ENCODE measurements at regions not wholly inside any gene's neighbourhood (a gene's known extent, or its start where the extent isn't known, plus 50 kb on each side); places are given as distances from the start of the nearest gene placed in this dataset.

DNA sequence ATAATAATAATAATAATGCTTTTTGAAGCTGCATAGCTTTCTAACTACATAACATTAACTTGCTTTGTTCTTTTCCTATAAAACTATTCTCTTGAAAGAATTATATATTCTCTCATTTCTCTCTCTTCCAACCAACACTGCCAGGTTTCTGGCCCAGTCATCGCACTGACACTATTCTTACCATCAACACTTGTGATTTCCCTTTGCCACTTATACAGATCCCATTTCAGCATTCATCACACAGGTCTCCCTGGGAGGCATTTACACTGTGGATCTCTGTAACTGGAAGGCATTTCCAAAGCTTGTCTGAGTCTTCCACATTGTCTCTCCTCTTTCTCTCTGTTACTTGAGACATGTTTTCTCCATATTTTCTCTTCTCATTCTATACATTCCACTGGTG lies 777.8 kb upstream of the ACO1 start:
- H3K9ac ChIP-seq (ENCODE audit: low read length): no peak overlapping the region
- no peaks in the 10 kb centered on the region for H3F3A ChIP-seq (ENCODE audit: insufficient read depth, low read length)
- no peaks in the 10 kb centered on the region for H3K36me3 ChIP-seq (replicated peaks; ENCODE audit: insufficient read depth, low read length)
- H3K4me1 ChIP-seq (ENCODE audit: low read length): peaks cover 15% of the 10 kb centered on the region
- no peak overlapping the region for H2AFZ ChIP-seq (ENCODE audit: low read length)
- no peak overlapping the region for H3K27ac ChIP-seq (ENCODE audit: low read length)
- H3K9me3 ChIP-seq (replicated peaks; ENCODE audit: insufficient read depth, low read length): no peaks in the 10 kb centered on the region
- TF ChIP-seq EZH2 (optimal IDR thresholded peaks at IDR 0.05; ENCODE audit: low read depth, low read length) (no peak), EZH2phosphoT487 (IDR thresholded peaks at IDR 0.05; ENCODE audit: low read length) (no peak)
- TF ChIP-seq, protein P1, sequence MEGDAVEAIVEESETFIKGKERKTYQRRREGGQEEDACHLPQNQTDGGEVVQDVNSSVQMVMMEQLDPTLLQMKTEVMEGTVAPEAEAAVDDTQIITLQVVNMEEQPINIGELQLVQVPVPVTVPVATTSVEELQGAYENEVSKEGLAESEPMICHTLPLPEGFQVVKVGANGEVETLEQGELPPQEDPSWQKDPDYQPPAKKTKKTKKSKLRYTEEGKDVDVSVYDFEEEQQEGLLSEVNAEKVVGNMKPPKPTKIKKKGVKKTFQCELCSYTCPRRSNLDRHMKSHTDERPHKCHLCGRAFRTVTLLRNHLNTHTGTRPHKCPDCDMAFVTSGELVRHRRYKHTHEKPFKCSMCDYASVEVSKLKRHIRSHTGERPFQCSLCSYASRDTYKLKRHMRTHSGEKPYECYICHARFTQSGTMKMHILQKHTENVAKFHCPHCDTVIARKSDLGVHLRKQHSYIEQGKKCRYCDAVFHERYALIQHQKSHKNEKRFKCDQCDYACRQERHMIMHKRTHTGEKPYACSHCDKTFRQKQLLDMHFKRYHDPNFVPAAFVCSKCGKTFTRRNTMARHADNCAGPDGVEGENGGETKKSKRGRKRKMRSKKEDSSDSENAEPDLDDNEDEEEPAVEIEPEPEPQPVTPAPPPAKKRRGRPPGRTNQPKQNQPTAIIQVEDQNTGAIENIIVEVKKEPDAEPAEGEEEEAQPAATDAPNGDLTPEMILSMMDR (IDR thresholded peaks at IDR 0.05; ENCODE audit: low read length): no peak
- no peaks in the 10 kb centered on the region for H3K9me2 ChIP-seq (replicated peaks; ENCODE audit: insufficient read depth, low read length)
- H3K4me3 ChIP-seq (ENCODE audit: low read length): no peak overlapping the region
- DNase-seq: no peak
- no peaks in the 10 kb centered on the region for H4K20me1 ChIP-seq (ENCODE audit: insufficient read depth, low read length)
- H3K27me3 ChIP-seq (replicated peaks; ENCODE audit: insufficient read depth, low read length): no peaks in the 10 kb centered on the region
- H3K79me2 ChIP-seq (ENCODE audit: low read length): no peaks in the 10 kb centered on the region
- H3K4me2 ChIP-seq (ENCODE audit: low read depth, low read length): no peak overlapping the region

DNA sequence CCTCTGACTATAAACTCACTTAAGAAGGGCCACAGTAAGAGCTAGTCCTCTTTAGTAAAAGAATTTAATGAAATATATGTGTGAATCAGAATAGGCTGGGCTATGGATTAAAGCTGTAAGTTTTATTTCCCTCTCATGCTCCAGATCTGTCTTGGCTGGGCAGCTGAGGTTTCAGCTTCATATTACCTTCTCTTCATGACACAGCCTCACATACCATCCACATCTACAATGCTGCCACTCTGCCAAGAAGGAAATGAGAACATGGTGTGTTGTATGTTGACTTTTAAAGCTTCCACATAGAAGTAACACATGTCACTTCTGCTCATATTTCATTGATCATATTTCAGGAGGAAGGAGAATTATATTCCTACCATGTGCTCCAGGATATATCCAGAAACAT lies 776.0 kb upstream of the ACO1 start:
- Histone ChIP-seq H3K4me2 (ENCODE audit: low read depth, low read length) (no peak overlapping the region), H3K9me3 (replicated peaks; ENCODE audit: insufficient read depth, low read length) (no peaks in the 10 kb centered on the region), H3F3A (ENCODE audit: insufficient read depth, low read length) (no peaks in the 10 kb centered on the region), H3K9ac (ENCODE audit: low read length) (no peak overlapping the region), H3K4me3 (ENCODE audit: low read length) (no peak overlapping the region), H3K27ac (ENCODE audit: low read length) (no peak overlapping the region), H3K4me1 (ENCODE audit: low read length) (peaks cover 15% of the 10 kb centered on the region), H3K9me2 (replicated peaks; ENCODE audit: insufficient read depth, low read length) (no peaks in the 10 kb centered on the region), H2AFZ (ENCODE audit: low read length) (no peak overlapping the region), H4K20me1 (ENCODE audit: insufficient read depth, low read length) (no peaks in the 10 kb centered on the region), H3K79me2 (ENCODE audit: low read length) (no peaks in the 10 kb centered on the region), H3K36me3 (replicated peaks; ENCODE audit: insufficient read depth, low read length) (no peaks in the 10 kb centered on the region), H3K27me3 (replicated peaks; ENCODE audit: insufficient read depth, low read length) (no peaks in the 10 kb centered on the region)
- DNase-seq: no peak
- TF ChIP-seq EZH2 (optimal IDR thresholded peaks at IDR 0.05; ENCODE audit: low read depth, low read length) (no peak), EZH2phosphoT487 (IDR thresholded peaks at IDR 0.05; ENCODE audit: low read length) (no peak)
- TF ChIP-seq, protein P1 (IDR thresholded peaks at IDR 0.05; ENCODE audit: low read length): no peak

DNA sequence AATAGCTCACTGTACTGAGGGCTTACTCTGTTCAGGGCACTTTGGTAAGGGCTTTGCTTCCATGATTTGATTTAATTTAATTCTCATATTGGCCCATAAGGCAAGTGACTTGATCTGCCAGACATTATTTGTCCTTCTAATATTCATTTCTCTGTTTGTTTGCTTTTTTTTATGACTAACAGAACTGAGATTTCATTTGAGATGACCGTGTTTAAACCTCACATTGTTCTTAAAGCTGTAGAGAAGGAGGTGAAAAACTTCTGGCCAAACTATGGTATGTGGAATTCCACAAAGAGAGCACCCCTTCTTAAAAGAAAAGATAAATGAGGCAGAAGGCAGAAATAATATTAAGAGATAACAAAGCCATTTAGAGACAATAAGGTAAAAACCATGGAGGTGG lies 775.6 kb upstream of the ACO1 start:
- Histone ChIP-seq H3K27ac (ENCODE audit: low read length) (no peak overlapping the region), H2AFZ (ENCODE audit: low read length) (no peak overlapping the region), H3K27me3 (replicated peaks; ENCODE audit: insufficient read depth, low read length) (no peaks in the 10 kb centered on the region), H3K4me3 (ENCODE audit: low read length) (no peak overlapping the region), H3F3A (ENCODE audit: insufficient read depth, low read length) (no peaks in the 10 kb centered on the region), H3K4me1 (ENCODE audit: low read length) (peaks cover 15% of the 10 kb centered on the region), H3K79me2 (ENCODE audit: low read length) (no peaks in the 10 kb centered on the region), H4K20me1 (ENCODE audit: insufficient read depth, low read length) (no peaks in the 10 kb centered on the region), H3K9me2 (replicated peaks; ENCODE audit: insufficient read depth, low read length) (no peaks in the 10 kb centered on the region), H3K9ac (ENCODE audit: low read length) (no peak overlapping the region), H3K36me3 (replicated peaks; ENCODE audit: insufficient read depth, low read length) (no peaks in the 10 kb centered on the region), H3K4me2 (ENCODE audit: low read depth, low read length) (no peak overlapping the region), H3K9me3 (replicated peaks; ENCODE audit: insufficient read depth, low read length) (no peaks in the 10 kb centered on the region)
- TF ChIP-seq EZH2 (optimal IDR thresholded peaks at IDR 0.05; ENCODE audit: low read depth, low read length): no peak
- DNase-seq: no peak

DNA sequence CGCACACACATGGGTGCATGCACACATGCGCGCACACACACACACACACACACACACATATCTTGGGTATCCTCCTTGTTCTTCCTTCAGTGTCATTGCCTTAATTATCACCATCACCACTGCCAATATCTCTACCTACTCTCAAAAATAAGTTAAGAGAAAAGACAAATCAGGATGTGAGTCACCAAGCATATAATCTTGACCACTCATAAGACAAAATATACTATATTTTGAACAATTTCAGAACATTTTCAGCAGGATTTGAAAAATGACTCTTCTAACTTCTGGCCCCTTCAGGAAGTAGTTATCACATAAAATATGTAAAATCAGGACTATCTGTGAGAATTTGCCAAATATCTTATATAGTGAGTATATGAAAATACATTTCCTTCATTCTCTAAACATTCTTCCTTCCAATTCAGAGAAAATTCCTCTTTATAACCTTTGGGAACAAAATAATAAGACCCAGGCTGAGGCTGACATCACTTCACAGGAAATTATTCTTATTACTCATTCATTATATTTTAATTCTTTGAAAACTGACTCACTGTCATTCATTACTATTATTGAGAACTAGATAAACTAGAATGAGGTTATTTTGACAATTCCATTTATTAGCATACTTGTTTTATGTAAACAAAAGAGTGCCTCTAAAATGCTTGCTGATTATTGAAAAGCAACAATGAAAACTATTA lies 772.0 kb upstream of the ACO1 start:
- Histone ChIP-seq H3K4me2 (ENCODE audit: low read depth, low read length) (no peak overlapping the region), H3K27ac (ENCODE audit: low read length) (no peak overlapping the region), H3K4me3 (ENCODE audit: low read length) (no peak overlapping the region), H3K36me3 (replicated peaks; ENCODE audit: insufficient read depth, low read length) (no peaks in the 10 kb centered on the region), H3K9ac (ENCODE audit: low read length) (no peak overlapping the region), H3K4me1 (ENCODE audit: low read length) (no peaks in the 10 kb centered on the region), H3K79me2 (ENCODE audit: low read length) (no peaks in the 10 kb centered on the region), H3F3A (ENCODE audit: insufficient read depth, low read length) (no peaks in the 10 kb centered on the region), H2AFZ (ENCODE audit: low read length) (no peak overlapping the region), H3K9me2 (replicated peaks; ENCODE audit: insufficient read depth, low read length) (no peaks in the 10 kb centered on the region), H4K20me1 (ENCODE audit: insufficient read depth, low read length) (no peaks in the 10 kb centered on the region), H3K27me3 (replicated peaks; ENCODE audit: insufficient read depth, low read length) (no peaks in the 10 kb centered on the region), H3K9me3 (replicated peaks; ENCODE audit: insufficient read depth, low read length) (no peaks in the 10 kb centered on the region)
- DNase-seq: no peak
- TF ChIP-seq EZH2phosphoT487 (IDR thresholded peaks at IDR 0.05; ENCODE audit: low read length) (no peak), EZH2 (optimal IDR thresholded peaks at IDR 0.05; ENCODE audit: low read depth, low read length) (no peak)
- TF ChIP-seq, protein P1 (IDR thresholded peaks at IDR 0.05; ENCODE audit: low read length): no peak
